DMS153 treated with DMSO at 0.1 percent for 48 hours (cell line): ENCODE measurements at regions not wholly inside any gene's neighbourhood (a gene's known extent, or its start where the extent isn't known, plus 50 kb on each side); places are given as distances from the start of the nearest gene placed in this dataset.

Experiments
- DNase-seq: peaks from one replicate; lab custom pipeline; 2025; ENCODE audit not compliant: unreplicated experiment; lab: John Stamatoyannopoulos, UW

- DNase-seq, result no peak
These were observed 111.8 kb upstream of the CNTNAP5 start for GRCh38 chr2:123913143-123913735.

GRCh38 chr2:123915380-123915779 lies 109.7 kb upstream of the CNTNAP5 start:
- DNase-seq, result no peak

GRCh38 chr2:123916051-123916450 lies 109.0 kb upstream of the CNTNAP5 start:
- no peak for DNase-seq

- no peak for DNase-seq
These were observed 108.6 kb upstream of the CNTNAP5 start for GRCh38 chr2:123916531-123916930.

GRCh38 chr2:123917241-123917640 lies 107.8 kb upstream of the CNTNAP5 start:
- no peak for DNase-seq

- no peak for DNase-seq
These were observed 96.7 kb upstream of the CNTNAP5 start for GRCh38 chr2:123928358-123928757.

- no peak for DNase-seq
These were observed 89.7 kb upstream of the CNTNAP5 start for GRCh38 chr2:123935405-123935804.

- DNase-seq, result peak; percentile 4
These were observed 71.2 kb upstream of the CNTNAP5 start for GRCh38 chr2:123953846-123954245.

- no peak for DNase-seq
These were observed 67.1 kb upstream of the CNTNAP5 start for GRCh38 chr2:123958011-123958410.

GRCh38 chr2:123961576-123961975 lies 63.5 kb upstream of the CNTNAP5 start:
- DNase-seq, result no peak

- no peak for DNase-seq
These were observed 53.3 kb upstream of the CNTNAP5 start for GRCh38 chr2:123971564-123972318.
